PC-3 (cell line): ENCODE measurements at regions not wholly inside any gene's neighbourhood (a gene's known extent, or its start where the extent isn't known, plus 50 kb on each side); places are given as distances from the start of the nearest gene placed in this dataset.

ENCODE experiments used
- EZH2 ChIP-seq: fragments of 300-600 bp; sonication (generic); IDR thresholded peaks from one replicate; pipeline ENCODE4 v1.6.1; 2017; ENCODE audit warnings: antibody characterized with exemption, mild to moderate bottlenecking, low read length; ENCODE audit not compliant: unreplicated experiment
- EZH2phosphoT487 ChIP-seq: fragments of 300-600 bp; sonication (generic); IDR thresholded peaks from 2 replicates; pipeline ENCODE4 v1.6.1; 2018; ENCODE audit warnings: mild to moderate bottlenecking, antibody characterized with exemption, low read length, borderline replicate concordance
- TF ChIP-seq, protein P1 (sequence below): fragments of 300-600 bp; sonication (generic); conservative IDR thresholded peaks from 2 replicates; pipeline ENCODE4 v1.5.1; 2017; ENCODE audit warnings: antibody characterized with exemption, low read depth, mild to moderate bottlenecking, low read length

DNA sequence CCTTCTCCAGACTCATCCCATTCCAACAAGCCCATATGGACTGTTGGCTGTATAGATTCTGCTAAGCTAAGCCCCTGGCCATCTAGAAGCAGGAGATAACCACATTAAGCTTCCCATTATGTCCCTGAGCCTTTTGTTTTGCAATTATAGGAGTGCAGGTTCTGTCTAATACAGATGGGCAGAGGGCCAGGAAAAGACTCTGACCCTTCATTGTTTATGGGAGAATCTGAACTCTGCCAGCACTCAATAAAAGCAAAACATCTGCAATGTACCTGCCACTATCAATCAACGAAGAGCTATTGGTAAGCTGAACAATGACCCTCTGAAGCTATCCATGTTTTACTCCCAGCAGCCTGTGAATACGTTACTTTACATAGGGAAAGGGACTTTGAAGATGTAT, 207.3 kb upstream of the CLNK start:
- TF ChIP-seq, protein P1, sequence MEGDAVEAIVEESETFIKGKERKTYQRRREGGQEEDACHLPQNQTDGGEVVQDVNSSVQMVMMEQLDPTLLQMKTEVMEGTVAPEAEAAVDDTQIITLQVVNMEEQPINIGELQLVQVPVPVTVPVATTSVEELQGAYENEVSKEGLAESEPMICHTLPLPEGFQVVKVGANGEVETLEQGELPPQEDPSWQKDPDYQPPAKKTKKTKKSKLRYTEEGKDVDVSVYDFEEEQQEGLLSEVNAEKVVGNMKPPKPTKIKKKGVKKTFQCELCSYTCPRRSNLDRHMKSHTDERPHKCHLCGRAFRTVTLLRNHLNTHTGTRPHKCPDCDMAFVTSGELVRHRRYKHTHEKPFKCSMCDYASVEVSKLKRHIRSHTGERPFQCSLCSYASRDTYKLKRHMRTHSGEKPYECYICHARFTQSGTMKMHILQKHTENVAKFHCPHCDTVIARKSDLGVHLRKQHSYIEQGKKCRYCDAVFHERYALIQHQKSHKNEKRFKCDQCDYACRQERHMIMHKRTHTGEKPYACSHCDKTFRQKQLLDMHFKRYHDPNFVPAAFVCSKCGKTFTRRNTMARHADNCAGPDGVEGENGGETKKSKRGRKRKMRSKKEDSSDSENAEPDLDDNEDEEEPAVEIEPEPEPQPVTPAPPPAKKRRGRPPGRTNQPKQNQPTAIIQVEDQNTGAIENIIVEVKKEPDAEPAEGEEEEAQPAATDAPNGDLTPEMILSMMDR, result no peak
- TF ChIP-seq EZH2phosphoT487 (no peak), EZH2 (no peak)
